Ramos (cell line): ENCODE measurements at regions not wholly inside any gene's neighbourhood (a gene's known extent, or its start where the extent isn't known, plus 50 kb on each side); places are given as distances from the start of the nearest gene placed in this dataset.
"Not testable (repeated sequence)": the region's sequence is repeated elsewhere in the genome, so short reads cannot be mapped to it uniquely, and the experiment has no call there.

Experiments
- in situ Hi-C: fragments of 300-500 bp; cut with MboI; formaldehyde crosslinking; loops from one replicate; pipeline ENCODE4 v1.14.3; 2022; ENCODE audit warnings: low sequenced_read_pairs; ENCODE audit not compliant: unreplicated experiment

GRCh38 chr2:12442476-12442847 lies 274.3 kb upstream of the TRIB2 start:
- in situ Hi-C loops, result no loop called here

GRCh38 chr2:12448846-12449505 lies 267.8 kb upstream of the TRIB2 start:
- in situ Hi-C loops, result no loop called here

GRCh38 chr2:12451726-12452125 lies 265.0 kb upstream of the TRIB2 start:
- in situ Hi-C loops, result no loop called here

- in situ Hi-C loops, result no loop called here
Measured at GRCh38 chr2:12452185-12452584, 264.6 kb upstream of the TRIB2 start.

- in situ Hi-C loops, result no loop called here
Measured at GRCh38 chr2:12453731-12454130, 263.0 kb upstream of the TRIB2 start.

- in situ Hi-C loops, result no loop called here
Measured at GRCh38 chr2:12455661-12456060, 261.1 kb upstream of the TRIB2 start.

- in situ Hi-C loops, result no loop called here
Measured at GRCh38 chr2:12456293-12457106, 260.2 kb upstream of the TRIB2 start.

GRCh38 chr2:12457831-12458230 lies 258.9 kb upstream of the TRIB2 start:
- in situ Hi-C loops, result no loop called here

- in situ Hi-C loops, result no loop called here
Measured at GRCh38 chr2:12463189-12463588, 253.5 kb upstream of the TRIB2 start.

GRCh38 chr2:12465631-12466135 lies 251.1 kb upstream of the TRIB2 start:
- in situ Hi-C loops, result no loop called here

GRCh38 chr2:12467303-12467702 lies 249.4 kb upstream of the TRIB2 start:
- in situ Hi-C loops, result no loop called here

- in situ Hi-C loops, result no loop called here
Measured at GRCh38 chr2:12469141-12469561, 247.6 kb upstream of the TRIB2 start.

GRCh38 chr2:12472265-12472664 lies 244.5 kb upstream of the TRIB2 start:
- in situ Hi-C loops, result not testable (repeated sequence)

GRCh38 chr2:12478151-12479064 lies 238.3 kb upstream of the TRIB2 start:
- in situ Hi-C loops, result no loop called here

- in situ Hi-C loops, result no loop called here
Measured at GRCh38 chr2:12479065-12479601, 237.6 kb upstream of the TRIB2 start.

- in situ Hi-C loops, result no loop called here
Measured at GRCh38 chr2:12484536-12485115, 232.1 kb upstream of the TRIB2 start.

GRCh38 chr2:12486205-12487118 lies 230.3 kb upstream of the TRIB2 start:
- in situ Hi-C loops, result no loop called here

GRCh38 chr2:12487253-12488004 lies 229.3 kb upstream of the TRIB2 start:
- in situ Hi-C loops, result no loop called here
